GM18867 (cell line): ENCODE measurements at regions not wholly inside any gene's neighbourhood (a gene's known extent, or its start where the extent isn't known, plus 50 kb on each side); places are given as distances from the start of the nearest gene placed in this dataset.
"Not testable (repeated sequence)": the region's sequence is repeated elsewhere in the genome, so short reads cannot be mapped to it uniquely, and the experiment has no call there.

Source experiments
- ATAC-seq: cut with Tn5 transposase; IDR thresholded peaks from one replicate; pipeline ENCODE4 v1.9.1; 2021; ENCODE audit warnings: mild to moderate bottlenecking, moderate library complexity; ENCODE audit not compliant: unreplicated experiment

GRCh38 chr18:73590950-73591349 lies 556.7 kb downstream of the FBXO15 start:
- ATAC-seq, result no peak

- no peak for ATAC-seq
These were observed 567.9 kb downstream of the FBXO15 start for GRCh38 chr18:73579698-73580097.

DNA sequence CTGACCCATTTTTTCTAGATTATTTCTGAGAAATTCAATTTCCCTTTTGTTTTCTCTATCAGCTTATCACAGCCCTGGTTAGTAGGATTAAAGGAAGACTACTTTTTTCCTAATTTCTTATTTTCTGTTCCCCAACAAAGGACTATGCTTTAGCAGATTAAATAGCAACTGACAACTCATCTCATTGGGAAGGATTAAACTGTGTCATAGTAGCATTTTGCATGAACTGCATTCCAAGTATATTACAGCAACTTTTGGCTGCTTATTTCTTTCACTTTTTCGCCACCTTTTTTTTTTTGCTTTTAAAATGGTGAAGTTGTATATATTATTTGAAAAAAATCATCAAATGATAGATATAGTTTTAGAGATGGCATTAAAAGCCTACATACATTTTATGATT lies 570.3 kb downstream of the FBXO15 start:
- ATAC-seq, result no peak

GRCh38 chr18:73563901-73564472 lies 583.6 kb downstream of the FBXO15 start:
- ATAC-seq, result no peak

- ATAC-seq, result no peak
These were observed 584.3 kb downstream of the FBXO15 start for GRCh38 chr18:73563345-73563744.

GRCh38 chr18:73556904-73557303 lies 590.7 kb downstream of the FBXO15 start:
- no peak for ATAC-seq

DNA sequence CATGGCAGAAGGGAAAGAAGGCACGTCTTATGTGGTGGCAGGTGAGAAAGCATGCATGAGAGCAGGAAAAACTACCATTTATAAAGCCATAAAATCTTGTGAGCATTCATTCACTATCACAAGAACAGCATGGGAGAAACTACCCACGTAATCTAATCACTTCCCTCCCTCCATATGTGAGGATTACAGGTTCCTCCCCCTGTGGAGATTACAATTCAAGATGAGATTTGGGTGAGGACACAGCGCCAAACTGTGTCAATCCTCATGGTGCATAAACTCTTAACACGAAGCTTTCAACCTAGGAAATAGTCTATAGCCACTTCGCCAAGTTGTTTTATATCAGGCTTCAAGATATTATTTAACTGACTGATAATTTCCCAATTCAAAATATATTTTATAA lies 595.5 kb downstream of the FBXO15 start:
- ATAC-seq, result no peak

- ATAC-seq, result no peak
These were observed 596.4 kb downstream of the FBXO15 start for GRCh38 chr18:73551211-73551610.

- no peak for ATAC-seq
These were observed 598.4 kb downstream of the FBXO15 start for GRCh38 chr18:73549236-73549635.

DNA sequence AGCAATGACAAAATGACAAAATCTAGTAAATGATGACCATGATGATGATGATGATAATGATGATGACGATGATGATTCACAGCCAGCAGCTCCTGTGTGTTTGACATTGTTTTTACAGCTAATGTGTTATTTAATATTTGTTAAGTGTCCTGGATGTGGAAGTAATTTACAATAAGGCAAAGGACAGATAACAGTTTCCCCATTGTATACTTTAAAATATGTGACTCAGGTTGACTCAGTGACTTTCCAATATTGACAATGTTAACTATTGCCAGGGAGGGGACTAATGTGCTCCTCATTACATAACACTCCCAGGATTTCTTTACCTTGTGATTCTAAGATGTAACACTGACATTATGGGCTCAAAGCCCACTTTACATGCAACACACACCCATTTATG lies 602.2 kb downstream of the FBXO15 start:
- no peak for ATAC-seq

GRCh38 chr18:73544617-73545016 lies 603.0 kb downstream of the FBXO15 start:
- no peak for ATAC-seq

- no peak for ATAC-seq
These were observed 603.6 kb downstream of the FBXO15 start for GRCh38 chr18:73544032-73544431.

GRCh38 chr18:73535990-73536389 lies 611.6 kb downstream of the FBXO15 start:
- no peak for ATAC-seq

DNA sequence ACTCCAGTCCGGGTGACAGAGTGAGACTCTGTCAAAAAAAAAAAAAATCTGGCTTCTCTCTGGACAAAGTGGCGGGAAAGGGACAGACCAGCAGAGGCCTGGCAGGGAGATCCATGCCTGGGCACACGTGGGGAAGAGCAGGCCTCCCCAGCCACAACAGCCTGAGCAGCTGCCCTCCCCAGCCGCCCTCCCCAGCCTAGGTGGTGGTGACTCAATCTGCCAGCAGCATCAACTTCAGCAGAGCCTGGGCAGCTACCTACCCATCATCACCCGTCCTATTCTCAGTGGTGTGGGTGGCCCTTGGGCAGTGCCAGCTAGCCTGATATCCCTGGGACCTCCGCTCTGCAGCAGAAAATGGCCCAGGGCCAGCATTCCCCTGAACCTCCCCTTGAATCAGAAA lies 612.4 kb downstream of the FBXO15 start:
- no peak for ATAC-seq

DNA sequence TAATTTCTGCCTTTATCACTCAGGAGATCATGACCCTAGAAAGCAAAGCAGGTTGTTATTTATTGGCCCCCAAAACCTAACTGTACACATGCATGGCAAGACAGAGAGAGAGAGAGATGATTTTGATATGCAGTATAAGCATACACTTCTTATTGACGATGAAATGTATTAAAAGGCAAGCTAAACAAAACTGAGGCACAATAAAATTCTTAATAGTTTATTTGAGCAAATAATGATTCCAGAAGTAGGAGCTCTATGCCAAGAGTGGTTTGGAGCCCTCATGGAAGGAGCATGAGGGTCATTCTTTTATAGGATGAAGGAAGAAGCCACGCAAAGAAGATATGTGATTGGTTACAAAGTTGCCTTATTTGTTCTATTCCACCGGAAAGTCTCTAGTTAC lies 616.0 kb downstream of the FBXO15 start:
- no peak for ATAC-seq

DNA sequence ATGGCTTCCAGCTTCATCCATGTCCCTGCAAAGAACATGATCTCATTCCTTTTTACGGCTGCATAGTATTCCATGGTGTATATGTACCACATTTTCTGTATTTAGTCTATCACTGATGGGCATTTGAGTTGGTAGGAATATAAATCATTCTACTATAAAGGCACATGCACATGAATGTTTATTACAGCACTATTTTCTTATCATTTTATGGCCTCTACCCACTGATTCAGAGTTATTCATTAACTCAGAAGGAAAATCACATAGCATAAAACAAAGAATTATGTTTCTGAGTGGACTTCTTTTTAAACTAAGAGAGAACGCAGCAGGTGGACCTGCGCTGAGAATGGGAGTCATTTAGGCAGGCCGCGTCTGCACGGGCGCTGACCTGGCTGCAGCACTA lies 619.6 kb downstream of the FBXO15 start:
- ATAC-seq, result no peak

DNA sequence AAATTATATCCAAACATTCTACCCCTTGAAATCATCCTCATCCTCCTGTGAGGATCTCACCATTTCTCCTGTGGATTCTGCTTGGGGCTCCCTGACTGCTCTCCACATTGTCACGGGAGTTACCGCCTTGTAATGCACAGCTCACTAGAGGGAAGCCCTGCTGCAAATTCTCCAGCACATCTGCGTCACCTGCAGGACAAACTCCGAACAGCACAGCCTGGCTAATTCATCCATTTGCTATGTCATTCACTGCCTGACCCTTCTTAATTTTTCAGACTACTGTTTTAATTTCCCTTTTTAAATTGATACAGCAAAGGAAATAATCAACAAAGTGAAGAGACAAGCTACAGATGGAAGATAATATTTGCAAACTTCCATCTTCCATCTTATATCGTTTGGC lies 627.4 kb downstream of the FBXO15 start:
- no peak for ATAC-seq

GRCh38 chr18:73516056-73516455 lies 631.6 kb downstream of the FBXO15 start:
- ATAC-seq, result not testable (repeated sequence)

DNA sequence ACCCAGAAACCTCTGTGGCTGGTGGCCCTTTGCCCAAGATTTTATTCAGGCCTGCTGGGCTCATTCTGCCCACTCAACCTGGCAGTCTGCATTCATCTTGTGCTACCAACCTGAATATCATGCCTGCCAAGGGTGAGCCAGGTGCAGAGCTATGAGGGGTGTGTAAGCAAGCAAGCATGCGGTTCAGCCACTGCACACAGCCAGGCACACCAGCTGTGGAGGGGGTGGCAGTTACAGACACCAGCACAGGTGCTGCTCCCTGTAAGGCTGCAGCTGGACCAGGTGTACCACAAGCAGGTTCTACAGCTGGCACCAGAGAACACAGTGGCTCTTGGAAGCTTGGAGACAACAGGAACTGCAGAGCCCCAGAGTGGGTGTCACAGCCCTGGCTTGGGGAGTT lies 633.2 kb downstream of the FBXO15 start:
- ATAC-seq, result no peak

DNA sequence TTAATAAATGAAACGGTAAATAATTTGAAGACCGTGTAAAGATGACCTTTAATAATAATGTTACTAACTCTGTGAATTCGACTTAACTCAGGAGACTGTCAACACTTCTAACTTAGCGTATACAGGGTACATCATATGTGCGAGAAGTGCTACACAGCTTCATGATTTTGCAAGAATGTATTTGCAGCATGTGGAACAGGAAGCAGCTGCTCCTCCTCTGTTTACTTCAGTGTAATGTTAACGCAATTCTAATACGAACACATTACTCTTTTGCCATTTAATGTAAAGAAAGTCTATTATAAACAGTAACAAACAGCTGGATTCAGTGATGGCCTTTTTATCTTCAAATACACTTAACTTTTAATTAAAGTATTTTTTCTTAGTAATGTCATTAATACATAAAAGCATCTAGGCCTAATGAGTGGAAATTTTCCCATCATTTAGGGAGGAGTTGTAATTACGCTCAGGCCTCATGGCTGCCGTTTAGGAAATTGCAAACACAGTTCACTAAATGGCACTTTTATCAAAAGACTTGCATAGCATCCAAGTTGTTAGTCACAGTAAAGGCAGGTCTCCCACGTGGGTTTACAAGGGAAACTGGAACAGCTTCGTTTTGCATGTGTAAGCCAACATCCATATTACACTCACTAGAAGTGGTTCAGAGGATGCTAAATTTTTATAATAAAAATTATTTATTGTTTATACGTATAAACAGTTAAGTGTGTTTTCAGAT lies 635.7 kb downstream of the FBXO15 start:
- no peak for ATAC-seq

DNA sequence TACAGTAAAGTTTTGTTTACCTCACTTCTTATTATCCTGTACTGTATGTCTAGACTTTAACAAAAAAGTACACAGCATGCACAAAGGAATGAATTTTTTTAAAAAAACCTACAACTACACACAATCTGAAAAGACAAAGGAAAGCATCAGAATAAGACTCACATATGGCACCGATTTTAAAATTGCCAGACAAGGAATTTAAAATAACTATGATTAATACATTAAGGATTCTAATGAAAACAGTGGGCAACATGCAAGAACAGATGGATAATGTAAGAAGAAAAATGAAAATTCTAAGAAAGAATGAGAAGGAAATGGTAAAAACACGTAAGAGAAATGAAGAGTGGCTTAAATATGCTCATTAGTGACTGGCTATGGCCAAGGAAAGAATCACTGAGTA lies 638.2 kb downstream of the FBXO15 start:
- ATAC-seq, result no peak

DNA sequence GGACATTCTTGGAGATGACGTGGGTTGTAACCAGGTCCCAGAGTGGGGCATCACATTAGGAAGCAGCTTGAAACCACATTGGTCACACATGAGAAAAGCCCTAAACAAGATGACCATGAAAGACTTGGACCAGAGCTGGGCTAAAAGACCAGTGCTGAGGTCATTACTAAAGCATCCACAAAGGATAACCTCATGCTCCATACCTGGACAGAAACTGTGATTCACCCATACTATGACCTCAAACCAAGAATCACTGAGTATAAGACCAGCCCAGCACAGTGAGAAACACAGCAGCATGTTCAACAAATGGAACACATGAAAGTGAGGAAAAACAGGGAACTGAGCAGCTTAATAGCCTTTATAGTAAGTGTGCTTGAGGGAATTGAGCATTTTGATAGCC lies 635.5 kb upstream of the NETO1 start:
- ATAC-seq, result no peak

- no peak for ATAC-seq
These were observed 620.2 kb upstream of the NETO1 start for GRCh38 chr18:73487966-73488365.
